SJCRH30 (cell line): ENCODE measurements at regions not wholly inside any gene's neighbourhood (a gene's known extent, or its start where the extent isn't known, plus 50 kb on each side); places are given as distances from the start of the nearest gene placed in this dataset.
A peak's percentile ranks its signal among the peaks of the same experiment; 100 is the strongest.
"Not testable (repeated sequence)": the region's sequence is repeated elsewhere in the genome, so short reads cannot be mapped to it uniquely, and the experiment has no call there.

ENCODE experiments used
- DNase-seq, 2 experiments: peaks; one replicate each; pipeline ENCODE4 v3.0.0-alpha.2; 2015 to 2020
- H3K27ac ChIP-seq: fragments of 250-450 bp; sonication (Bioruptor Pico); 2 replicates; pipeline ENCODE4 v1.5.1; 2020; ENCODE audit warnings: mild to moderate bottlenecking, moderate library complexity
- H3K27me3 ChIP-seq: fragments of 250-450 bp; sonication (Bioruptor Pico); 2 replicates; pipeline ENCODE4 v1.5.1; 2020; ENCODE audit warnings: mild to moderate bottlenecking, moderate library complexity
- H3K36me3 ChIP-seq: fragments of 250-450 bp; sonication (Bioruptor Pico); 2 replicates; pipeline ENCODE4 v1.5.1; 2020; ENCODE audit warnings: mild to moderate bottlenecking, moderate library complexity
- H3K4me1 ChIP-seq: fragments of 250-450 bp; sonication (Bioruptor Pico); 2 replicates; pipeline ENCODE4 v1.5.1; 2020; ENCODE audit warnings: mild to moderate bottlenecking, moderate library complexity
- H3K4me3 ChIP-seq: fragments of 250-450 bp; sonication (Bioruptor Pico); 2 replicates; pipeline ENCODE4 v1.5.1; 2020; ENCODE audit warnings: mild to moderate bottlenecking, moderate library complexity
- H3K9me3 ChIP-seq: fragments of 250-450 bp; sonication (Bioruptor Pico); replicated peaks from 2 replicates; pipeline ENCODE4 v1.5.1; 2020; ENCODE audit warnings: mild to moderate bottlenecking, moderate library complexity

- no peak overlapping the region for H3K4me3 ChIP-seq
- no peaks in the 10 kb centered on the region for H3K4me1 ChIP-seq
- H3K27me3 ChIP-seq: no peaks in the 10 kb centered on the region
- H3K9me3 ChIP-seq: no peaks in the 10 kb centered on the region
- no peak overlapping the region for H3K27ac ChIP-seq
- H3K36me3 ChIP-seq: no peaks in the 10 kb centered on the region
- DNase-seq: no peak
Observed at GRCh38 chrX:82757614-82758013, 750.5 kb upstream of the POU3F4 start.

GRCh38 chrX:82764521-82764920 lies 743.6 kb upstream of the POU3F4 start:
- no peak for DNase-seq
- H3K4me3 ChIP-seq: no peak overlapping the region
- no peaks in the 10 kb centered on the region for H3K4me1 ChIP-seq
- H3K27me3 ChIP-seq: no peaks in the 10 kb centered on the region
- no peaks in the 10 kb centered on the region for H3K36me3 ChIP-seq
- no peaks in the 10 kb centered on the region for H3K9me3 ChIP-seq
- no peak overlapping the region for H3K27ac ChIP-seq

- H3K4me3 ChIP-seq: no peak overlapping the region
- DNase-seq: peak in 1 of 2 experiments; percentile 7
Observed at GRCh38 chrX:82765811-82766210, 742.3 kb upstream of the POU3F4 start.

GRCh38 chrX:82775426-82775825 lies 732.7 kb upstream of the POU3F4 start:
- no peaks in the 10 kb centered on the region for H3K9me3 ChIP-seq
- H3K4me1 ChIP-seq: peaks cover 3% of the 10 kb centered on the region; the same call in 1 of the 2 replicates
- H3K27me3 ChIP-seq: no peaks in the 10 kb centered on the region
- no peaks in the 10 kb centered on the region for H3K36me3 ChIP-seq
- peak overlapping the region; percentile 12; the same call in 1 of the 2 replicates for H3K4me3 ChIP-seq
- H3K27ac ChIP-seq: peak overlapping the region; percentile 54
- peak; percentile 61 to 65 for DNase-seq

More at GRCh38 chrX:82765811-82766210, 742.3 kb upstream of the POU3F4 start:
- no peaks in the 10 kb centered on the region for H3K9me3 ChIP-seq
- H3K4me1 ChIP-seq: no peaks in the 10 kb centered on the region
- H3K27ac ChIP-seq: no peak overlapping the region
- no peaks in the 10 kb centered on the region for H3K27me3 ChIP-seq
- no peaks in the 10 kb centered on the region for H3K36me3 ChIP-seq

- no peaks in the 10 kb centered on the region for H3K27me3 ChIP-seq
- no peak for DNase-seq
- H3K4me3 ChIP-seq: no peak overlapping the region
- no peaks in the 10 kb centered on the region for H3K4me1 ChIP-seq
- H3K27ac ChIP-seq: no peak overlapping the region
- H3K36me3 ChIP-seq: no peaks in the 10 kb centered on the region
- H3K9me3 ChIP-seq: no peaks in the 10 kb centered on the region
Observed at GRCh38 chrX:82782014-82782413, 726.1 kb upstream of the POU3F4 start.

GRCh38 chrX:82812902-82813301 lies 695.2 kb upstream of the POU3F4 start:
- not testable (repeated sequence) for H3K27me3 ChIP-seq, H3K27ac ChIP-seq, H3K36me3 ChIP-seq, H3K4me3 ChIP-seq, H3K4me1 ChIP-seq, DNase-seq, H3K9me3 ChIP-seq

GRCh38 chrX:82813671-82814078 lies 694.4 kb upstream of the POU3F4 start:
- H3K4me3 ChIP-seq: no peak overlapping the region
- H3K27me3 ChIP-seq: no peaks in the 10 kb centered on the region
- DNase-seq: peak; percentile 4 to 19
- no peak overlapping the region for H3K27ac ChIP-seq
- H3K9me3 ChIP-seq: no peaks in the 10 kb centered on the region
- H3K36me3 ChIP-seq: no peaks in the 10 kb centered on the region
- H3K4me1 ChIP-seq: no peaks in the 10 kb centered on the region

- H3K9me3 ChIP-seq: no peaks in the 10 kb centered on the region
- no peaks in the 10 kb centered on the region for H3K4me1 ChIP-seq
- H3K36me3 ChIP-seq: no peaks in the 10 kb centered on the region
- no peak overlapping the region for H3K4me3 ChIP-seq
- no peaks in the 10 kb centered on the region for H3K27me3 ChIP-seq
- DNase-seq: no peak
- H3K27ac ChIP-seq: no peak overlapping the region
Observed at GRCh38 chrX:82816001-82816400, 692.1 kb upstream of the POU3F4 start.

- no peaks in the 10 kb centered on the region for H3K9me3 ChIP-seq
- no peak overlapping the region for H3K4me3 ChIP-seq
- H3K27ac ChIP-seq: no peak overlapping the region
Observed at GRCh38 chrX:82816562-82816961, 691.5 kb upstream of the POU3F4 start.

GRCh38 chrX:82842286-82842685 lies 665.8 kb upstream of the POU3F4 start:
- Histone ChIP-seq H3K27ac (no peak overlapping the region), H3K9me3 (no peaks in the 10 kb centered on the region), H3K36me3 (no peaks in the 10 kb centered on the region), H3K27me3 (no peaks in the 10 kb centered on the region), H3K4me1 (no peaks in the 10 kb centered on the region), H3K4me3 (no peak overlapping the region)
- no peak for DNase-seq

More at GRCh38 chrX:82816562-82816961, 691.5 kb upstream of the POU3F4 start:
- Histone ChIP-seq H3K36me3 (no peaks in the 10 kb centered on the region), H3K4me1 (no peaks in the 10 kb centered on the region), H3K27me3 (no peaks in the 10 kb centered on the region)
- no peak for DNase-seq

GRCh38 chrX:82848111-82848510 lies 660.0 kb upstream of the POU3F4 start:
- no peaks in the 10 kb centered on the region for H3K36me3 ChIP-seq

More at GRCh38 chrX:82848111-82848510, 660.0 kb upstream of the POU3F4 start:
- no peaks in the 10 kb centered on the region for H3K4me1 ChIP-seq
- H3K27me3 ChIP-seq: no peaks in the 10 kb centered on the region
- H3K4me3 ChIP-seq: no peak overlapping the region
- H3K9me3 ChIP-seq: no peaks in the 10 kb centered on the region
- DNase-seq: no peak
- no peak overlapping the region for H3K27ac ChIP-seq
